H1 (cell line): ENCODE measurements at regions not wholly inside any gene's neighbourhood (a gene's known extent, or its start where the extent isn't known, plus 50 kb on each side); places are given as distances from the start of the nearest gene placed in this dataset.
"Not testable (repeated sequence)": the region's sequence is repeated elsewhere in the genome, so short reads cannot be mapped to it uniquely, and the experiment has no call there.

Source experiments
- CTCF ChIA-PET: fragments of 300-600 bp; sonication (Branson Sonifier 250); formaldehyde crosslinking; loops from one replicate; lab custom pipeline; 2021; ENCODE audit not compliant: partially characterized antibody; lab: Charles Lee
- POLR2A ChIA-PET: fragments of 300-600 bp; sonication (Branson Sonifier 250); formaldehyde crosslinking; loops from one replicate; lab custom pipeline; 2021; ENCODE audit warnings: inconsistent platforms; ENCODE audit not compliant: partially characterized antibody; lab: Charles Lee
- DNase-seq, 2 experiments: peaks; one replicate each; pipeline versions ENCODE4 v3.0.0 to v3.0.0-alpha.2; 2010 to 2022; ENCODE audit warnings: low spot score in 2 of 2, low read depth in 1 of 2, mixed read lengths in 1 of 2
- FAIRE-seq: peaks from 2 replicates; lab custom pipeline; 2011; peaks lifted over from hg19 to GRCh38; lab: Jason Lieb, UNC
- H2AFZ ChIP-seq: 2 replicates; pipeline ENCODE4 v1.8.1; 2012; ENCODE audit warnings: low read length, inconsistent platforms
- H2AK5ac ChIP-seq: 2 replicates; pipeline ENCODE4 v1.6.1; 2013; ENCODE audit warnings: low read depth, low read length
- H2BK120ac ChIP-seq: replicated peaks from 2 replicates; pipeline ENCODE3; 2013; ENCODE audit warnings: low read depth, low read length, inconsistent platforms
- H2BK12ac ChIP-seq: 2 replicates; pipeline ENCODE4 v1.6.1; 2013; ENCODE audit warnings: low read depth, low read length
- H2BK15ac ChIP-seq: 2 replicates; pipeline ENCODE4 v1.6.1; 2013; ENCODE audit warnings: low read length
- H2BK20ac ChIP-seq: 2 replicates; pipeline ENCODE4 v1.6.1; 2013; ENCODE audit warnings: low read length
- H2BK5ac ChIP-seq: 2 replicates; pipeline ENCODE4 v1.6.1; 2013; ENCODE audit warnings: low read depth, low read length
- H3K14ac ChIP-seq: 2 replicates; pipeline ENCODE4 v1.6.1; 2013; ENCODE audit warnings: inconsistent platforms; ENCODE audit not compliant: insufficient read length
- H3K18ac ChIP-seq: 2 replicates; pipeline ENCODE4 v1.6.1; 2013; ENCODE audit warnings: low read length; ENCODE audit errors: extremely low read depth
- H3K23ac ChIP-seq: 2 replicates; pipeline ENCODE4 v1.6.1; 2013; ENCODE audit warnings: inconsistent platforms; ENCODE audit not compliant: insufficient read length
- H3K23me2 ChIP-seq: 2 replicates; pipeline ENCODE4 v1.6.1; 2013; ENCODE audit warnings: low read depth, low read length
- H3K27ac ChIP-seq: 2 replicates; pipeline ENCODE4 v1.6.1; 2011; ENCODE audit warnings: low read depth, low read length, inconsistent platforms
- H3K27me3 ChIP-seq, 4 experiments: replicated peaks in 1 of 4; 1 replicate in 1 of 4; 2 replicates in 3 of 4; pipeline versions ENCODE4 v1.6.1 to v1.8.1; 2011 to 2013; ENCODE audit warnings: low read length in 3 of 4, mild to moderate bottlenecking in 3 of 4, inconsistent platforms in 2 of 4, mixed read lengths in 2 of 4, moderate library complexity in 1 of 4; ENCODE audit not compliant: control insufficient read depth in 3 of 4, insufficient read depth in 3 of 4; ENCODE audit errors: extremely low read depth in 1 of 4
- H3K36me3 ChIP-seq, 4 experiments: 2 replicates each; pipeline versions ENCODE4 v1.6.1 to v1.8.1; 2011 to 2013; ENCODE audit warnings: mild to moderate bottlenecking in 4 of 4, low read length in 3 of 4, moderate library complexity in 2 of 4, control low read depth in 1 of 4, inconsistent platforms in 1 of 4; ENCODE audit not compliant: insufficient read depth in 4 of 4, control insufficient read depth in 2 of 4
- H3K4ac ChIP-seq: replicated peaks from 2 replicates; pipeline ENCODE3; 2013; ENCODE audit warnings: low read length, low read depth, mixed read lengths, inconsistent platforms; ENCODE audit not compliant: insufficient read length
- H3K4me1 ChIP-seq, 4 experiments: replicated peaks in 1 of 4; 1 replicate in 1 of 4; 2 replicates in 3 of 4; pipeline versions ENCODE4 v1.6.1 to v1.8.1; 2011 to 2013; ENCODE audit warnings: low read length in 3 of 4, inconsistent platforms in 2 of 4, mixed read lengths in 1 of 4; ENCODE audit not compliant: insufficient read depth in 4 of 4, control insufficient read depth in 3 of 4
- H3K4me2 ChIP-seq, 2 experiments: 2 replicates each; pipeline versions ENCODE4 v1.6.1 to v1.8.1; 2011 to 2013; ENCODE audit warnings: low read depth in 2 of 2, low read length in 2 of 2, control low read depth in 1 of 2, inconsistent platforms in 1 of 2, mild to moderate bottlenecking in 1 of 2; ENCODE audit not compliant: insufficient read depth in 1 of 2
- H3K4me3 ChIP-seq, 4 experiments: fragments of 200-600, 300-600 bp in 1 of 4; sonication (generic), shearing (Covaris generic), sonication (Bioruptor Twin) in 1 of 4; 2 replicates each; pipeline versions ENCODE4 v1.5.1 to v1.8.1; 2011 to 2016; ENCODE audit warnings: low read length in 4 of 4, low read depth in 3 of 4, control low read depth in 2 of 4, inconsistent platforms in 2 of 4, mild to moderate bottlenecking in 2 of 4, mixed read lengths in 1 of 4, moderate library complexity in 1 of 4; ENCODE audit not compliant: insufficient read depth in 2 of 4; ENCODE audit errors: extremely low read depth in 1 of 4
- H3K56ac ChIP-seq: replicated peaks from 2 replicates; pipeline ENCODE3; 2013; ENCODE audit warnings: low read depth, mild to moderate bottlenecking, mixed read lengths, low read length, inconsistent platforms; ENCODE audit not compliant: insufficient read length
- H3K79me1 ChIP-seq: 2 replicates; pipeline ENCODE4 v1.6.1; 2013; ENCODE audit warnings: low read depth, low read length, control low read depth
- H3K79me2 ChIP-seq, 2 experiments: 2 replicates each; pipeline versions ENCODE4 v1.6.1 to v1.8.1; 2012 to 2013; ENCODE audit warnings: low read length in 2 of 2, mild to moderate bottlenecking in 2 of 2, inconsistent platforms in 1 of 2; ENCODE audit not compliant: insufficient read depth in 2 of 2, control insufficient read depth in 1 of 2
- H3K9ac ChIP-seq, 4 experiments: replicated peaks in 1 of 4; 1 replicate in 1 of 4; 2 replicates in 3 of 4; pipeline versions ENCODE4 v1.6.1 to v1.8.1; 2011 to 2013; ENCODE audit warnings: low read depth in 3 of 4, low read length in 3 of 4, control low read depth in 2 of 4, mild to moderate bottlenecking in 2 of 4, moderate library complexity in 2 of 4, inconsistent platforms in 1 of 4; ENCODE audit errors: extremely low read depth in 1 of 4
- H3K9me3 ChIP-seq, 2 experiments: 2 replicates each; pipeline versions ENCODE4 v1.6.1 to v1.8.1; 2012 to 2013; ENCODE audit warnings: mild to moderate bottlenecking in 2 of 2, moderate library complexity in 2 of 2, control low read depth in 1 of 2, inconsistent platforms in 1 of 2, low read depth in 1 of 2, low read length in 1 of 2, mixed read lengths in 1 of 2; ENCODE audit not compliant: insufficient read depth in 2 of 2
- H4K20me1 ChIP-seq, 2 experiments: replicated peaks in 1 of 2; 2 replicates each; pipeline versions ENCODE3 to v1.8.1; 2011 to 2013; ENCODE audit warnings: inconsistent platforms in 2 of 2, low read length in 2 of 2, mild to moderate bottlenecking in 1 of 2; ENCODE audit not compliant: insufficient read depth in 2 of 2, control insufficient read depth in 1 of 2
- H4K5ac ChIP-seq: 2 replicates; pipeline ENCODE4 v1.6.1; 2013; ENCODE audit warnings: low read length, low read depth, mixed read lengths, inconsistent platforms; ENCODE audit not compliant: insufficient read length
- H4K8ac ChIP-seq: 2 replicates; pipeline ENCODE4 v1.8.0; 2013; ENCODE audit warnings: mild to moderate bottlenecking, moderate library complexity, low read length, inconsistent platforms; ENCODE audit not compliant: insufficient read depth; ENCODE audit errors: extremely low read depth
- H4K91ac ChIP-seq: replicated peaks from 2 replicates; pipeline ENCODE3; 2013; ENCODE audit warnings: low read length, mixed read lengths, inconsistent platforms; ENCODE audit not compliant: insufficient read length
- RAD21 ChIP-seq, 2 experiments: IDR thresholded peaks in 1 of 2; conservative IDR thresholded peaks in 1 of 2; 2 replicates each; pipeline ENCODE4 v1.6.1; 2011; ENCODE audit warnings: low read depth in 2 of 2, low read length in 2 of 2, improper control_type of control experiment in 1 of 2, inconsistent platforms in 1 of 2, mild to moderate bottlenecking in 1 of 2, moderate library complexity in 1 of 2
- WGBS, 2 experiments: shearing (Covaris generic) in 1 of 2; methylation state at CpG; one replicate each; pipeline versions ENCODE4 v1.1.6 to v1.1.7; 2013 to 2015; ENCODE audit warnings: low lambda C conversion rate in 2 of 2, mixed read lengths in 2 of 2, inconsistent platforms in 1 of 2, low coverage in 1 of 2, missing lambda C conversion rate in 1 of 2; ENCODE audit not compliant: insufficient replicate concordance in 2 of 2, insufficient coverage in 1 of 2, insufficient read length in 1 of 2; ENCODE audit errors: extremely low coverage in 1 of 2, missing lambda C conversion rate in 1 of 2; 5-methylcytosine and 5-hydroxymethylcytosine counted together
- TF ChIP-seq, protein P1 (sequence below), 3 experiments: IDR thresholded peaks; 1 replicate in 2 of 3; 2 replicates in 1 of 3; pipeline versions ENCODE4 v1.5.1 to v1.6.1; 2011; ENCODE audit warnings: low read length in 3 of 3, mild to moderate bottlenecking in 3 of 3, inconsistent platforms in 2 of 3, low read depth in 1 of 3, moderate library complexity in 1 of 3; ENCODE audit not compliant: insufficient read depth in 1 of 3; ENCODE audit errors: control extremely low read depth in 1 of 3

DNA sequence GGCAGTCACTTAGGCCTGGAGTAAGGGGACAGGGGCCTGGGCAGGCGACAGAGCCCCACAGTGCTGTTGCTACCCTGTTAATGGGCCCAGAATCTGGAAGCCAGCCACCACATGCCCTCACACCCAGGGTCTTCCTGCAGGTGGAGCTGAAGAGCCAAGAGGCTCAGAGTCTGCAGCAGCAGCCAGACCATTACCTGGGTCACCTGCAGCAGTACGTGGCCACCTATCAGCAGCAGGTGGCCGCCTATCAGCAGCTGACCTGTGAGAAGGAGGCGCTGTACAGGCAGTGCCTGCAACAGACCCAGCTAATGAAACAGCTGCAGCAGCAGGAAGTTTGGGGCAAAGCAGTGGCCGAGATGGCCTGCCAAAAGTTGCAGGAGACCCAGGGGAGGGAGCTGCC is 104.2 kb upstream of the FAN1 start:
- peak in 1 of 2 experiments; percentile 63 for DNase-seq
- not testable (repeated sequence) for H4K91ac ChIP-seq

More for the DNA sequence above, 104.2 kb upstream of the FAN1 start:
- H2BK20ac ChIP-seq, H3K18ac ChIP-seq, H2BK5ac ChIP-seq, H3K4me1 ChIP-seq, H3K23me2 ChIP-seq, H3K23ac ChIP-seq, H3K79me1 ChIP-seq, FAIRE-seq, H3K4ac ChIP-seq, POLR2A ChIA-PET, H4K20me1 ChIP-seq, H3K9me3 ChIP-seq, H3K36me3 ChIP-seq, H3K9ac ChIP-seq, H4K8ac ChIP-seq, H2BK12ac ChIP-seq, H3K27me3 ChIP-seq, H3K4me2 ChIP-seq, H3K27ac ChIP-seq, H2AFZ ChIP-seq, H3K4me3 ChIP-seq, H2BK15ac ChIP-seq, H2BK120ac ChIP-seq, H2AK5ac ChIP-seq, H4K5ac ChIP-seq, H3K56ac ChIP-seq, H3K79me2 ChIP-seq, H3K14ac ChIP-seq: not testable (repeated sequence)
- TF ChIP-seq RAD21 (IDR thresholded peaks at IDR 0.05 in 1 of 2, conservative IDR thresholded peaks at IDR 0.05 in 1 of 2; ENCODE audit: low read depth in 2 of 2, low read length in 2 of 2), result peak; percentile 34 to 39
- TF ChIP-seq, protein P1, sequence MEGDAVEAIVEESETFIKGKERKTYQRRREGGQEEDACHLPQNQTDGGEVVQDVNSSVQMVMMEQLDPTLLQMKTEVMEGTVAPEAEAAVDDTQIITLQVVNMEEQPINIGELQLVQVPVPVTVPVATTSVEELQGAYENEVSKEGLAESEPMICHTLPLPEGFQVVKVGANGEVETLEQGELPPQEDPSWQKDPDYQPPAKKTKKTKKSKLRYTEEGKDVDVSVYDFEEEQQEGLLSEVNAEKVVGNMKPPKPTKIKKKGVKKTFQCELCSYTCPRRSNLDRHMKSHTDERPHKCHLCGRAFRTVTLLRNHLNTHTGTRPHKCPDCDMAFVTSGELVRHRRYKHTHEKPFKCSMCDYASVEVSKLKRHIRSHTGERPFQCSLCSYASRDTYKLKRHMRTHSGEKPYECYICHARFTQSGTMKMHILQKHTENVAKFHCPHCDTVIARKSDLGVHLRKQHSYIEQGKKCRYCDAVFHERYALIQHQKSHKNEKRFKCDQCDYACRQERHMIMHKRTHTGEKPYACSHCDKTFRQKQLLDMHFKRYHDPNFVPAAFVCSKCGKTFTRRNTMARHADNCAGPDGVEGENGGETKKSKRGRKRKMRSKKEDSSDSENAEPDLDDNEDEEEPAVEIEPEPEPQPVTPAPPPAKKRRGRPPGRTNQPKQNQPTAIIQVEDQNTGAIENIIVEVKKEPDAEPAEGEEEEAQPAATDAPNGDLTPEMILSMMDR (IDR thresholded peaks at IDR 0.05; ENCODE audit: control extremely low read depth in 1 of 3, insufficient read depth in 1 of 3, low read depth in 1 of 3, low read length in 3 of 3), result peak; percentile 8 to 28 (median 16); a peak in 3 of 4 replicates
- CTCF ChIA-PET, result interaction anchor here (0.8 to 2.8 kb wide), 2 partner anchors 329 to 520 kb away, joined by 3 to 13 read pairs; no protein-coding TSS in a partner anchor
- WGBS, 2 experiments, result 65% methylated on average over 5 of the region's 5 CpGs; no CpG with 5 or more reads in 1 of the 2 experiments
